LNCaP clone FGC (cell line): ENCODE measurements at regions not wholly inside any gene's neighbourhood (a gene's known extent, or its start where the extent isn't known, plus 50 kb on each side); places are given as distances from the start of the nearest gene placed in this dataset.

Experiments used
- DNase-seq: peaks from one replicate; pipeline ENCODE4 v3.0.0-alpha.2; 2011; ENCODE audit warnings: low read depth
- H3K4me3 ChIP-seq: 2 replicates; pipeline ENCODE4 v1.5.1; 2011; ENCODE audit warnings: mild to moderate bottlenecking, low read depth, low read length, control low read depth
- CTCF ChIP-seq: IDR thresholded peaks from 2 replicates; pipeline ENCODE4 v1.5.1; 2012; ENCODE audit warnings: mild to moderate bottlenecking; ENCODE audit not compliant: control insufficient read depth, insufficient read depth; ENCODE audit errors: extremely low read depth

GRCh38 chr1:242639104-242639503 is 114.6 kb upstream of the PLD5 start:
- no peak for TF ChIP-seq CTCF
- no peak for DNase-seq
- no peak overlapping the region for H3K4me3 ChIP-seq

- H3K4me3 ChIP-seq, result no peak overlapping the region
- TF ChIP-seq CTCF, result no peak
- no peak for DNase-seq
Measured at GRCh38 chr1:242634732-242635131, 110.2 kb upstream of the PLD5 start.

GRCh38 chr1:242629396-242629795 is 104.9 kb upstream of the PLD5 start:
- TF ChIP-seq CTCF, result no peak
- DNase-seq, result no peak
- no peak overlapping the region for H3K4me3 ChIP-seq

- no peak overlapping the region for H3K4me3 ChIP-seq
- TF ChIP-seq CTCF, result no peak
- DNase-seq, result no peak
Measured at GRCh38 chr1:242623756-242624155, 99.3 kb upstream of the PLD5 start.

- no peak overlapping the region for H3K4me3 ChIP-seq
- TF ChIP-seq CTCF, result no peak
- no peak for DNase-seq
Measured at GRCh38 chr1:242623119-242623518, 98.6 kb upstream of the PLD5 start.

- TF ChIP-seq CTCF, result no peak
- no peak overlapping the region for H3K4me3 ChIP-seq
- no peak for DNase-seq
Measured at GRCh38 chr1:242613266-242613815, 88.8 kb upstream of the PLD5 start.

- DNase-seq, result no peak
- H3K4me3 ChIP-seq, result no peak overlapping the region
- no peak for TF ChIP-seq CTCF
Measured at GRCh38 chr1:242610209-242610608, 85.7 kb upstream of the PLD5 start.
